Activated CD8-positive, alpha-beta T cell treated with anti-CD3 and anti-CD28 coated beads for 36 hours (primary cell): ENCODE measurements at regions not wholly inside any gene's neighbourhood (a gene's known extent, or its start where the extent isn't known, plus 50 kb on each side); places are given as distances from the start of the nearest gene placed in this dataset.

ENCODE experiments used
- ATAC-seq: fragments of 200-7000 bp; cut with Tn5 transposase; one replicate; pipeline ENCODE4 v1.10.0; 2021; ENCODE audit warnings: mild to moderate bottlenecking, moderate library complexity
- CTCF ChIA-PET: fragments of 350-600 bp; sonication (Branson Sonifier 250); formaldehyde crosslinking; loops from one replicate; lab custom pipeline; 2021; ENCODE audit warnings: antibody characterized with exemption; lab: Charles Lee
- POLR2A ChIA-PET: fragments of 350-600 bp; sonication (Branson Sonifier 250); formaldehyde crosslinking; loops from one replicate; lab custom pipeline; 2021; ENCODE audit warnings: antibody characterized with exemption; lab: Charles Lee
- DNase-seq: peaks from one replicate; pipeline ENCODE4 v3.0.0-alpha.2; 2020
- H3K27ac Mint-ChIP-seq: one replicate; pipeline ENCODE4 v1.8.0; 2021; ENCODE audit warnings: mild to moderate bottlenecking, mixed read lengths
- H3K27me3 Mint-ChIP-seq: one replicate; pipeline ENCODE4 v1.8.0; 2021; ENCODE audit warnings: mixed read lengths
- H3K36me3 Mint-ChIP-seq: one replicate; pipeline ENCODE4 v1.8.0; 2021; ENCODE audit warnings: low read depth, mixed read lengths
- H3K4me1 Mint-ChIP-seq: one replicate; pipeline ENCODE4 v1.8.0; 2021; ENCODE audit warnings: low read depth, mixed read lengths
- H3K4me3 Mint-ChIP-seq: one replicate; pipeline ENCODE4 v1.8.0; 2021; ENCODE audit warnings: mild to moderate bottlenecking, moderate library complexity, mixed read lengths
- H3K9me3 Mint-ChIP-seq: one replicate; pipeline ENCODE4 v1.8.0; 2021; ENCODE audit warnings: mixed read lengths
- CTCF ChIP-seq: fragments of 200-600 bp; IDR thresholded peaks from one replicate; pipeline ENCODE4 v1.8.0; 2022; ENCODE audit warnings: antibody characterized with exemption, mild to moderate bottlenecking
- intact Hi-C: fragments of 100-400 bp; cut with micrococcal nuclease; formaldehyde crosslinking; loops from one replicate; pipeline ENCODE4 v1.10.0; 2022

DNA sequence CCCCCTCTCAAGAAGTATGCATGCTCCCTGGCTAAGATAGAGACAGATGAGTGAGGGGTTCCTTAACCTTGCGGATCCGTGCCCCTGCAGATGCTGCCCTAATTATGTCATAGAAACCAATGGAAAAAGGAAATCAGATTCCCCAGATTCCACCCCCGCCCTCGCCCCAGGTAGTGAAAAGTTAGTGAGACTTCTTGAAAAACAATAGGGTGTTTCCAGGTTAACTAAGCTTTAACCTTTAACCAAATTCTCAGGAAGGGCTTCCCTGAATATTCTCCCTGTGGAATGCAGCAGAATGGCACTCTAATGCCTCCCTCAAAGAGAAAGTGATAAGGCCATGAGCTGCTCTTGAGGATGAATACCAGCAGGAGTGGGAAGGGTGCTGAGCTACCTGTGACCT lies 116.0 kb upstream of the RANBP3L start:
- Mint-ChIP-seq H3K36me3 (no peaks in the 10 kb centered on the region), H3K27ac (no peak overlapping the region), H3K4me1 (peaks cover 3% of the 10 kb centered on the region), H3K4me3 (no peak overlapping the region), H3K27me3 (no peaks in the 10 kb centered on the region), H3K9me3 (no peaks in the 10 kb centered on the region)
- ATAC-seq: no peak
- CTCF ChIA-PET: interaction anchor here (1.3 to 5.2 kb wide), 4 partner anchors 89 to 279 kb away, joined by 4 to 43 read pairs (median 6); no protein-coding TSS in a partner anchor
- no peak for DNase-seq
- intact Hi-C loops: loop anchor here (5.0 kb wide), 1 partner anchor 90 kb away; no protein-coding TSS in a partner anchor
- no peak for TF ChIP-seq CTCF
- POLR2A ChIA-PET: no interaction called here

- Mint-ChIP-seq H3K9me3 (no peaks in the 10 kb centered on the region), H3K4me3 (no peak overlapping the region), H3K4me1 (peaks cover 3% of the 10 kb centered on the region), H3K27me3 (no peaks in the 10 kb centered on the region), H3K27ac (no peak overlapping the region), H3K36me3 (no peaks in the 10 kb centered on the region)
- DNase-seq: no peak
- intact Hi-C loops: loop anchor here (5.0 kb wide), 1 partner anchor 89 kb away; no protein-coding TSS in a partner anchor
- no peak for TF ChIP-seq CTCF
- CTCF ChIA-PET: interaction anchor here (1.3 to 5.2 kb wide), 4 partner anchors 88 to 278 kb away, joined by 4 to 43 read pairs (median 6); no protein-coding TSS in a partner anchor
- POLR2A ChIA-PET: no interaction called here
- ATAC-seq: no peak
Observed at GRCh38 chr5:36418152-36418979, 116.7 kb upstream of the RANBP3L start.

DNA sequence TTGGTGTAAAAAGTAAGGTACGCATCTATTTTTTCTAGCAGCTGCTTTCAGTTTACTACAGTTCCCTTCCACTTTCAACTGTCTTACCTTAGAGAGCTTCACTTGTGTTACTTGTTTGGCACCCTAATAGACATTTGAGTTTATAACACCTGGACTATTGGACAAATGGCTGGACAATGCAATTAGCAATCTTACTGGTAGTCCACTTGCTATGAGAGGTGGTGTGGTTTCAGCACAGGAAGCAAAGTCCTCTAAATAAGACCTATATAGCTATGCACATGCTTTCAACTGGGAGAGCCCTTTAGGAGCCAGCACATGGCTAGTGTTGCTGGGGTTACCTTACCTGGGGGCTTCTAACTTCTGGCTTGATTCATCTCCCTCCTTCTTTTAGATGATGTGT lies 119.6 kb upstream of the RANBP3L start:
- peaks cover 3% of the 10 kb centered on the region for H3K4me1 Mint-ChIP-seq
- no peak overlapping the region for H3K4me3 Mint-ChIP-seq
- ChIA-PET POLR2A (no interaction called here), CTCF (interaction anchor here (0.7 kb wide), 1 partner anchor 38 kb away, joined by 3 read pairs; no protein-coding TSS in a partner anchor)
- no peaks in the 10 kb centered on the region for H3K9me3 Mint-ChIP-seq
- DNase-seq: no peak
- H3K27ac Mint-ChIP-seq: no peak overlapping the region
- no peaks in the 10 kb centered on the region for H3K36me3 Mint-ChIP-seq
- TF ChIP-seq CTCF: no peak
- peaks cover 2% of the 10 kb centered on the region for H3K27me3 Mint-ChIP-seq
- intact Hi-C loops: no loop called here
- no peak for ATAC-seq

GRCh38 chr5:36422952-36423351 lies 121.2 kb upstream of the RANBP3L start:
- no peak for ATAC-seq
- TF ChIP-seq CTCF: no peak
- CTCF ChIA-PET: no interaction called here

More at GRCh38 chr5:36422952-36423351, 121.2 kb upstream of the RANBP3L start:
- no peak for DNase-seq
- Mint-ChIP-seq H3K27me3 (peaks cover 5% of the 10 kb centered on the region), H3K4me1 (peaks cover 3% of the 10 kb centered on the region), H3K9me3 (no peaks in the 10 kb centered on the region), H3K36me3 (no peaks in the 10 kb centered on the region), H3K4me3 (no peak overlapping the region), H3K27ac (no peak overlapping the region)
- POLR2A ChIA-PET: no interaction called here
- intact Hi-C loops: no loop called here
